Stomach (tissue), 4 donors: ENCODE measurements at regions not wholly inside any gene's neighbourhood (a gene's known extent, or its start where the extent isn't known, plus 50 kb on each side); places are given as distances from the start of the nearest gene placed in this dataset.

Experiments
- CTCF ChIP-seq, 7 experiments: fragments of 450-650 bp in 4 of 7; fragments of 200-600 bp in 3 of 7; sonication (generic) in 3 of 7; IDR thresholded peaks; one replicate each; pipeline ENCODE4 v1.5.1; 2016 to 2019; ENCODE audit warnings: antibody characterized with exemption in 7 of 7, control low read depth in 2 of 7, mild to moderate bottlenecking in 1 of 7
- EP300 ChIP-seq: sonication (generic); formaldehyde crosslinking; IDR thresholded peaks from one replicate; pipeline ENCODE4 v1.6.1; 2017; ENCODE audit warnings: antibody characterized with exemption
- POLR2A ChIP-seq, 4 donors: fragments of 450-650 bp; IDR thresholded peaks; one replicate each; pipeline ENCODE4 v1.6.1; 2016; ENCODE audit warnings: antibody characterized with exemption in 4 of 4, control low read depth in 2 of 4, mild to moderate bottlenecking in 1 of 4, moderate library complexity in 1 of 4
- POLR2AphosphoS5 ChIP-seq, 3 donors: sonication (generic); formaldehyde crosslinking; IDR thresholded peaks; one replicate each; pipeline ENCODE4 v1.6.1; 2016; ENCODE audit warnings: antibody characterized with exemption in 3 of 3

- no peak for TF ChIP-seq POLR2AphosphoS5 (IDR thresholded peaks at IDR 0.05)
- TF ChIP-seq POLR2A (IDR thresholded peaks at IDR 0.05): no peak
- TF ChIP-seq CTCF (IDR thresholded peaks at IDR 0.05): no peak
- no peak for TF ChIP-seq EP300
Observed at GRCh38 chr1:195071461-195071860, 1536.8 kb downstream of the KCNT2 start.
